DOHH2 (cell line): ENCODE measurements at regions not wholly inside any gene's neighbourhood (a gene's known extent, or its start where the extent isn't known, plus 50 kb on each side); places are given as distances from the start of the nearest gene placed in this dataset.

Experiments used
- EZH2phosphoT487 ChIP-seq: fragments of 200-600 bp; sonication (generic); IDR thresholded peaks from 2 replicates; pipeline ENCODE4 v1.6.1; 2017; ENCODE audit warnings: borderline replicate concordance, mild to moderate bottlenecking, antibody characterized with exemption, low read length, moderate library complexity, mixed read lengths
- TF ChIP-seq, protein P1 (sequence below): fragments of 200-600 bp; sonication (generic); IDR thresholded peaks from one replicate; pipeline ENCODE4 v1.5.1; 2014; ENCODE audit warnings: antibody characterized with exemption, mild to moderate bottlenecking, low read depth, low read length; ENCODE audit not compliant: poor library complexity, severe bottlenecking

DNA sequence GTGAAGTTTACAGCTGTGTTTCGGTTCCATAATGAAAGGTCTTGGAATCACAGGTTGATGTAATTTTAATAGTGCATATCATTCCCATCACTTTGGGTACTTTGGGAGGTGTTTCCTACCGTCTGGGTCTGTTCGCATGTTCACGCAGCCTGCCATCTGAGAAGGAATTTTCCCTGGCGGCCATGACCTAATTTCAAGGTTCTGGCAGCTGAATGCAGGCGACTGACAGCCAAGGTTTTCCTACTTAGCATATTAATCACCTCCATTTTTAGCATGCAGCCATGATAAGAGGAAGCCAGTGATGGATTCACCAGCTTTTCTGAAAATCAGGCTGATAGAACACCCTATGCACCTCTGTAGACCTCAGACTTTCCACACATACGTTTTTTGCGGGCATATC lies 319.1 kb upstream of the TMEM229A start:
- TF ChIP-seq, protein P1, sequence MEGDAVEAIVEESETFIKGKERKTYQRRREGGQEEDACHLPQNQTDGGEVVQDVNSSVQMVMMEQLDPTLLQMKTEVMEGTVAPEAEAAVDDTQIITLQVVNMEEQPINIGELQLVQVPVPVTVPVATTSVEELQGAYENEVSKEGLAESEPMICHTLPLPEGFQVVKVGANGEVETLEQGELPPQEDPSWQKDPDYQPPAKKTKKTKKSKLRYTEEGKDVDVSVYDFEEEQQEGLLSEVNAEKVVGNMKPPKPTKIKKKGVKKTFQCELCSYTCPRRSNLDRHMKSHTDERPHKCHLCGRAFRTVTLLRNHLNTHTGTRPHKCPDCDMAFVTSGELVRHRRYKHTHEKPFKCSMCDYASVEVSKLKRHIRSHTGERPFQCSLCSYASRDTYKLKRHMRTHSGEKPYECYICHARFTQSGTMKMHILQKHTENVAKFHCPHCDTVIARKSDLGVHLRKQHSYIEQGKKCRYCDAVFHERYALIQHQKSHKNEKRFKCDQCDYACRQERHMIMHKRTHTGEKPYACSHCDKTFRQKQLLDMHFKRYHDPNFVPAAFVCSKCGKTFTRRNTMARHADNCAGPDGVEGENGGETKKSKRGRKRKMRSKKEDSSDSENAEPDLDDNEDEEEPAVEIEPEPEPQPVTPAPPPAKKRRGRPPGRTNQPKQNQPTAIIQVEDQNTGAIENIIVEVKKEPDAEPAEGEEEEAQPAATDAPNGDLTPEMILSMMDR, result no peak
- no peak for TF ChIP-seq EZH2phosphoT487
